K562 (cell line): ENCODE measurements at regions not wholly inside any gene's neighbourhood (a gene's known extent, or its start where the extent isn't known, plus 50 kb on each side); places are given as distances from the start of the nearest gene placed in this dataset.

Experiments
- CBFA2T3 ChIP-seq: fragments of 450-650 bp; IDR thresholded peaks from 2 replicates; pipeline ENCODE4 v1.6.1; 2017
- CBX8 ChIP-seq: fragments of 200-600 bp; sonication (generic); IDR thresholded peaks from 2 replicates; pipeline ENCODE4 v1.6.1; 2012; ENCODE audit warnings: borderline replicate concordance, mixed run types, low read depth, mild to moderate bottlenecking, moderate library complexity, mixed read lengths, low read length, control low read depth, inconsistent platforms; ENCODE audit not compliant: poor library complexity, severe bottlenecking; ENCODE audit errors: extremely low read depth
- E2F3 ChIP-seq: fragments of 250-450 bp; sonication (Bioruptor Pico); IDR thresholded peaks from 2 replicates; pipeline ENCODE4 v1.4.0; 2020; ENCODE audit warnings: mild to moderate bottlenecking
- FOXK2 ChIP-seq, 2 experiments: fragments of 450-650 bp; IDR thresholded peaks in 1 of 2; conservative IDR thresholded peaks in 1 of 2; 2 replicates each; pipeline ENCODE4 v1.6.1; 2016; ENCODE audit warnings: low read depth in 2 of 2, mild to moderate bottlenecking in 1 of 2
- GABPB1 ChIP-seq: sonication (generic); formaldehyde crosslinking; IDR thresholded peaks from 2 replicates; pipeline ENCODE4 v1.8.0; 2022; ENCODE audit warnings: mild to moderate bottlenecking, missing genetic modification reagents
- MTA3 ChIP-seq: fragments of 450-650 bp; formaldehyde crosslinking; IDR thresholded peaks from 2 replicates; pipeline ENCODE4 v1.6.1; 2017; ENCODE audit warnings: mild to moderate bottlenecking, borderline replicate concordance
- NEUROD1 ChIP-seq: fragments of 150-350 bp; IDR thresholded peaks from 2 replicates; pipeline ENCODE4 v1.6.1; 2014; ENCODE audit warnings: borderline replicate concordance, low read length, low read depth; ENCODE audit not compliant: partially characterized antibody
- NR4A1 ChIP-seq, 2 experiments: fragments of 250-450 bp in 1 of 2; fragments of 450-650 bp in 1 of 2; sonication (Bioruptor Pico) in 1 of 2; IDR thresholded peaks; 2 replicates each; pipeline versions ENCODE4 v1.4.0 to v1.6.1; 2016 to 2020; ENCODE audit warnings: mild to moderate bottlenecking in 2 of 2, missing compliant biosample characterization in 1 of 2, missing genetic modification characterization in 1 of 2, moderate library complexity in 1 of 2
- PTBP1 ChIP-seq: fragments of 200-400 bp; formaldehyde crosslinking; IDR thresholded peaks from 2 replicates; pipeline ENCODE4 v1.6.1; 2017; ENCODE audit warnings: low read depth, low read length
- SETDB1 ChIP-seq: IDR thresholded peaks from one replicate; pipeline ENCODE4 v1.6.1; 2012; ENCODE audit warnings: low read length, control low read depth, inconsistent platforms
- XRCC3 ChIP-seq: fragments of 450-650 bp; IDR thresholded peaks from 2 replicates; pipeline ENCODE4 v1.6.1; 2017; ENCODE audit warnings: mild to moderate bottlenecking, moderate library complexity
- ZKSCAN3 ChIP-seq: fragments of 250-450 bp; sonication (Bioruptor Pico); IDR thresholded peaks from 2 replicates; pipeline ENCODE4 v1.4.0; 2020
- ZNF124 ChIP-seq: sonication (generic); formaldehyde crosslinking; IDR thresholded peaks from 2 replicates; pipeline ENCODE4 v1.8.1; 2022; ENCODE audit warnings: missing genetic modification reagents
- ZNF175 ChIP-seq: fragments of 200-800 bp; sonication (Bioruptor generic); IDR thresholded peaks from 2 replicates; pipeline ENCODE4 v1.6.1; 2016; ENCODE audit warnings: low read depth, mild to moderate bottlenecking, missing genetic modification characterization, missing compliant biosample characterization
- ZNF184 ChIP-seq: sonication (generic); formaldehyde crosslinking; IDR thresholded peaks from 2 replicates; pipeline ENCODE4 v1.5.0; 2020; ENCODE audit warnings: missing genetic modification reagents
- TF ChIP-seq, protein P1 (sequence below), 2 experiments: IDR thresholded peaks; 2 replicates each; pipeline ENCODE4 v1.6.1; 2011; ENCODE audit warnings: borderline replicate concordance in 1 of 2, control low read depth in 1 of 2, low read depth in 1 of 2, low read length in 1 of 2, mild to moderate bottlenecking in 1 of 2, mixed read lengths in 1 of 2, moderate library complexity in 1 of 2; ENCODE audit not compliant: insufficient read depth in 1 of 2, insufficient read length in 1 of 2, poor library complexity in 1 of 2, severe bottlenecking in 1 of 2; ENCODE audit errors: extremely low read depth in 1 of 2
- TF ChIP-seq, protein P2 (sequence below): sonication (generic); formaldehyde crosslinking; IDR thresholded peaks from 2 replicates; pipeline ENCODE4 v1.8.0; 2022; ENCODE audit warnings: missing genetic modification reagents, mild to moderate bottlenecking, moderate library complexity, borderline replicate concordance
- TF ChIP-seq, protein P3 (sequence below): fragments of 450-650 bp; conservative IDR thresholded peaks from 2 replicates; pipeline ENCODE4 v1.6.1; 2016; ENCODE audit warnings: missing genetic modification characterization, low read depth, mild to moderate bottlenecking, missing compliant biosample characterization, moderate library complexity
- TF ChIP-seq, protein P4 (sequence below): fragments of 450-650 bp; IDR thresholded peaks from 2 replicates; pipeline ENCODE4 v1.6.1; 2017; ENCODE audit warnings: mild to moderate bottlenecking, moderate library complexity
- TF ChIP-seq, protein P5 (sequence below): fragments of 450-650 bp; IDR thresholded peaks from one replicate; pipeline ENCODE4 v1.6.1; 2018; ENCODE audit warnings: mild to moderate bottlenecking, moderate library complexity; ENCODE audit not compliant: partially characterized antibody

DNA sequence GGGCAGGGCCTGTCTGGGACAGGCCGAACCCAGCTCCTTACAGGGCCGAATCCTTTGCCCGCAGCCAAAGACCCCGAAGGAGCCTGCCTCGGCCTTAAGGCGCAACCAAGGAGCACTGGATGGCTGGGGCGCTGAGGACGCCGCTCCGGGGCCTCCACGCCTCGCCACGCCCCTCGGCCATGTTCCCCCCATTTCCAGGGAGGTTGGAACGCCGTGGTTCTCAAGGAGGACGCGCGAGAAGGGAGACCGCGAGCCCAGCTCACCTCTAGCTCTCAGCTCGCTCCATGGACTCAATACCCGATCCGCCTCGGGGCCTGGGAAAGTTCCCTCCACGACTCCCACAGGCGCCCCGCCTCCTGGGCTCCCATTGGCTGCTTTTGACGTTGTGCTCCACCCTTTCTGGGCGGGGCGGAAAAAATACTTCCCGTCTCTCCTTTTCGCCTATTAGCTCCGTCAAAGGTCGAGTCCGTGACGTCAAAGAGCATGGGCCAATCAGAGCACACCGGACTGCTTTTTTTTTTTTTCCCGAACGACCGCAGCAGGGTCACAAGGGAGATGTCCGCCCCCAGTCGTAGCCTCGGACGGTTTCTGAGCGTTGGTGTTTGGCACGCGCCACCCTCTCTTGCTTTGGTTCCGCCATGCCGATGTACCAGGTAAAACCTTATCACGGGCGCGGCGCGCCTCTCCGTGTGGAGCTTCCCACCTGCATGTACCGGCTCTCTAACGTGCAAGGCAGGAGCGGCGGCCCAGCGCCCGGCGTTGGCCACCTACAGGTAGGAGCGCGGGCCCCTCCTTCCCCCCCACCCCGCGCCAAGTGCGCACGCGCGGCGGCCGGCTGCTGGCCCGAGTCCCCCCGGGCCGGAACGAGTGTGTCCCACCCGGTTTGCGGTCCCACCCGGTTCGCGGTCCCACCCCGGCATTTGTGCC is 305.7 kb downstream of the TYW1 start (continued):
- TF ChIP-seq, protein P1, sequence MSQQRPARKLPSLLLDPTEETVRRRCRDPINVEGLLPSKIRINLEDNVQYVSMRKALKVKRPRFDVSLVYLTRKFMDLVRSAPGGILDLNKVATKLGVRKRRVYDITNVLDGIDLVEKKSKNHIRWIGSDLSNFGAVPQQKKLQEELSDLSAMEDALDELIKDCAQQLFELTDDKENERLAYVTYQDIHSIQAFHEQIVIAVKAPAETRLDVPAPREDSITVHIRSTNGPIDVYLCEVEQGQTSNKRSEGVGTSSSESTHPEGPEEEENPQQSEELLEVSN (IDR thresholded peaks at IDR 0.05; ENCODE audit: borderline replicate concordance in 1 of 2, extremely low read depth in 1 of 2, insufficient read depth in 1 of 2, insufficient read length in 1 of 2, low read depth in 1 of 2, low read length in 1 of 2, poor library complexity in 1 of 2, severe bottlenecking in 1 of 2), result peak in 1 of 2 experiments; percentile 82
- TF ChIP-seq NR4A1 (CRISPR knock-in tag; IDR thresholded peaks at IDR 0.05), result peak; percentile 72; the same call in 1 of the 2 replicates
- TF ChIP-seq NR4A1 (tag; IDR thresholded peaks at IDR 0.05), result peak; percentile 62; the same call in 1 of the 2 replicates
- TF ChIP-seq SETDB1, result no peak
- peak; percentile 84; the same call in 1 of the 2 replicates for TF ChIP-seq MTA3
- peak; percentile 80 for TF ChIP-seq GABPB1 (CRISPR knock-in tag)
- TF ChIP-seq NEUROD1, result peak; percentile 65
- no peak for TF ChIP-seq CBX8
- no peak for TF ChIP-seq PTBP1
- TF ChIP-seq ZNF184 (CRISPR knock-in tag), result no peak
- peak in 1 of 2 experiments; percentile 72; a peak in 2 of 4 replicates for TF ChIP-seq FOXK2 (conservative IDR thresholded peaks at IDR 0.05 in 1 of 2, IDR thresholded peaks at IDR 0.05 in 1 of 2; ENCODE audit: low read depth in 2 of 2)
- no peak for TF ChIP-seq ZKSCAN3 (CRISPR knock-in tag)
- TF ChIP-seq ZNF124 (CRISPR knock-in tag), result no peak
- no peak for TF ChIP-seq ZNF175 (CRISPR knock-in tag)
- TF ChIP-seq, protein P2, sequence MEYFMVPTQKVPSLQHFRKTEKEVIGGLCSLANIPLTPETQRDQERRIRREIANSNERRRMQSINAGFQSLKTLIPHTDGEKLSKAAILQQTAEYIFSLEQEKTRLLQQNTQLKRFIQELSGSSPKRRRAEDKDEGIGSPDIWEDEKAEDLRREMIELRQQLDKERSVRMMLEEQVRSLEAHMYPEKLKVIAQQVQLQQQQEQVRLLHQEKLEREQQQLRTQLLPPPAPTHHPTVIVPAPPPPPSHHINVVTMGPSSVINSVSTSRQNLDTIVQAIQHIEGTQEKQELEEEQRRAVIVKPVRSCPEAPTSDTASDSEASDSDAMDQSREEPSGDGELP (CRISPR knock-in tag), result peak; percentile 66
- TF ChIP-seq E2F3 (CRISPR knock-in tag), result peak; percentile 84
- TF ChIP-seq, protein P3, sequence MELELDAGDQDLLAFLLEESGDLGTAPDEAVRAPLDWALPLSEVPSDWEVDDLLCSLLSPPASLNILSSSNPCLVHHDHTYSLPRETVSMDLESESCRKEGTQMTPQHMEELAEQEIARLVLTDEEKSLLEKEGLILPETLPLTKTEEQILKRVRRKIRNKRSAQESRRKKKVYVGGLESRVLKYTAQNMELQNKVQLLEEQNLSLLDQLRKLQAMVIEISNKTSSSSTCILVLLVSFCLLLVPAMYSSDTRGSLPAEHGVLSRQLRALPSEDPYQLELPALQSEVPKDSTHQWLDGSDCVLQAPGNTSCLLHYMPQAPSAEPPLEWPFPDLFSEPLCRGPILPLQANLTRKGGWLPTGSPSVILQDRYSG, result no peak; the same call in 1 of the 2 replicates
- TF ChIP-seq, protein P4, sequence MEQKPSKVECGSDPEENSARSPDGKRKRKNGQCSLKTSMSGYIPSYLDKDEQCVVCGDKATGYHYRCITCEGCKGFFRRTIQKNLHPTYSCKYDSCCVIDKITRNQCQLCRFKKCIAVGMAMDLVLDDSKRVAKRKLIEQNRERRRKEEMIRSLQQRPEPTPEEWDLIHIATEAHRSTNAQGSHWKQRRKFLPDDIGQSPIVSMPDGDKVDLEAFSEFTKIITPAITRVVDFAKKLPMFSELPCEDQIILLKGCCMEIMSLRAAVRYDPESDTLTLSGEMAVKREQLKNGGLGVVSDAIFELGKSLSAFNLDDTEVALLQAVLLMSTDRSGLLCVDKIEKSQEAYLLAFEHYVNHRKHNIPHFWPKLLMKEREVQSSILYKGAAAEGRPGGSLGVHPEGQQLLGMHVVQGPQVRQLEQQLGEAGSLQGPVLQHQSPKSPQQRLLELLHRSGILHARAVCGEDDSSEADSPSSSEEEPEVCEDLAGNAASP, result no peak
- TF ChIP-seq CBFA2T3, result 0 out of 2 replicates have a peak, but pooled peaks have one; percentile 4
- TF ChIP-seq, protein P5, sequence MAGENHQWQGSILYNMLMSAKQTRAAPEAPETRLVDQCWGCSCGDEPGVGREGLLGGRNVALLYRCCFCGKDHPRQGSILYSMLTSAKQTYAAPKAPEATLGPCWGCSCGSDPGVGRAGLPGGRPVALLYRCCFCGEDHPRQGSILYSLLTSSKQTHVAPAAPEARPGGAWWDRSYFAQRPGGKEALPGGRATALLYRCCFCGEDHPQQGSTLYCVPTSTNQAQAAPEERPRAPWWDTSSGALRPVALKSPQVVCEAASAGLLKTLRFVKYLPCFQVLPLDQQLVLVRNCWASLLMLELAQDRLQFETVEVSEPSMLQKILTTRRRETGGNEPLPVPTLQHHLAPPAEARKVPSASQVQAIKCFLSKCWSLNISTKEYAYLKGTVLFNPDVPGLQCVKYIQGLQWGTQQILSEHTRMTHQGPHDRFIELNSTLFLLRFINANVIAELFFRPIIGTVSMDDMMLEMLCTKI, result no peak
- TF ChIP-seq XRCC3, result no peak
